Neuronal stem cell (in vitro differentiated cells): ENCODE measurements at regions not wholly inside any gene's neighbourhood (a gene's known extent, or its start where the extent isn't known, plus 50 kb on each side); places are given as distances from the start of the nearest gene placed in this dataset.

Experiments
- DNase-seq: peaks from one replicate; pipeline ENCODE4 v3.0.0-alpha.2; 2013; ENCODE audit warnings: low spot score
- H2AFZ ChIP-seq: one replicate; pipeline ENCODE4 v1.6.1; 2013; ENCODE audit warnings: mild to moderate bottlenecking, low read length, inconsistent platforms
- H2AK5ac ChIP-seq: 2 replicates; pipeline ENCODE4 v1.6.1; 2013; ENCODE audit warnings: low read depth, mild to moderate bottlenecking, inconsistent platforms, low read length, moderate library complexity, mixed read lengths
- H2BK120ac ChIP-seq: 2 replicates; pipeline ENCODE4 v1.6.1; 2013; ENCODE audit warnings: low read depth, mild to moderate bottlenecking, inconsistent platforms, low read length, moderate library complexity, mixed read lengths
- H2BK12ac ChIP-seq: one replicate; pipeline ENCODE4 v1.6.1; 2013; ENCODE audit warnings: low read length, inconsistent platforms
- H2BK15ac ChIP-seq: 2 replicates; pipeline ENCODE4 v1.6.1; 2013; ENCODE audit warnings: mild to moderate bottlenecking, low read length, inconsistent platforms, mixed read lengths
- H2BK5ac ChIP-seq: one replicate; pipeline ENCODE4 v1.6.1; 2013; ENCODE audit warnings: inconsistent platforms, mild to moderate bottlenecking, low read length, moderate library complexity
- H3K14ac ChIP-seq: one replicate; pipeline ENCODE4 v1.6.1; 2013; ENCODE audit warnings: low read length, inconsistent platforms
- H3K18ac ChIP-seq: 2 replicates; pipeline ENCODE4 v1.6.1; 2013; ENCODE audit warnings: low read length, inconsistent platforms
- H3K23ac ChIP-seq: 2 replicates; pipeline ENCODE4 v1.6.1; 2013; ENCODE audit warnings: low read depth, mild to moderate bottlenecking, mixed read lengths, low read length, inconsistent platforms; ENCODE audit not compliant: poor library complexity
- H3K27ac ChIP-seq: replicated peaks from 3 replicates; pipeline ENCODE4 v1.5.1; 2013; ENCODE audit warnings: low read length, inconsistent platforms
- H3K27me3 ChIP-seq, 3 experiments: 2 replicates each; pipeline ENCODE4 v1.6.1; 2013; ENCODE audit warnings: low read length in 3 of 3, mild to moderate bottlenecking in 2 of 3, inconsistent platforms in 1 of 3, low read depth in 1 of 3, mixed read lengths in 1 of 3, moderate library complexity in 1 of 3; ENCODE audit not compliant: control insufficient read depth in 3 of 3, insufficient read depth in 3 of 3
- H3K36me3 ChIP-seq, 2 donors: replicated peaks in 1 of 2; 2 replicates each; pipeline ENCODE4 v1.6.1; 2013; ENCODE audit warnings: low read length in 2 of 2; ENCODE audit not compliant: control insufficient read depth in 2 of 2, insufficient read depth in 2 of 2
- H3K4ac ChIP-seq: 2 replicates; pipeline ENCODE4 v1.6.1; 2013; ENCODE audit warnings: inconsistent platforms, mild to moderate bottlenecking, low read length, moderate library complexity
- H3K4me1 ChIP-seq, 2 donors: 1 replicate in 1 of 2; 2 replicates in 1 of 2; pipeline ENCODE4 v1.6.1; 2013; ENCODE audit warnings: low read length in 2 of 2, low read depth in 1 of 2; ENCODE audit not compliant: control insufficient read depth in 2 of 2, insufficient read depth in 1 of 2
- H3K4me2 ChIP-seq: one replicate; pipeline ENCODE4 v1.6.1; 2013; ENCODE audit warnings: mild to moderate bottlenecking, low read length, inconsistent platforms; ENCODE audit not compliant: insufficient read depth, poor library complexity, severe bottlenecking
- H3K4me3 ChIP-seq, 2 donors: 2 replicates each; pipeline ENCODE4 v1.5.1; 2013; ENCODE audit warnings: low read length in 2 of 2, mild to moderate bottlenecking in 2 of 2, inconsistent platforms in 1 of 2, moderate library complexity in 1 of 2
- H3K79me1 ChIP-seq: one replicate; pipeline ENCODE4 v1.6.1; 2013; ENCODE audit warnings: low read depth, mild to moderate bottlenecking, inconsistent platforms, low read length, moderate library complexity
- H3K9ac ChIP-seq: one replicate; pipeline ENCODE4 v1.6.1; 2013; ENCODE audit warnings: mild to moderate bottlenecking, low read depth, low read length, inconsistent platforms; ENCODE audit not compliant: poor library complexity
- H3K9me3 ChIP-seq, 2 donors: replicated peaks in 1 of 2; 2 replicates each; pipeline versions ENCODE3 to v1.6.1; 2013; ENCODE audit warnings: low read length in 2 of 2, mild to moderate bottlenecking in 2 of 2, inconsistent platforms in 1 of 2, low read depth in 1 of 2, mixed read lengths in 1 of 2, moderate library complexity in 1 of 2; ENCODE audit not compliant: control insufficient read depth in 2 of 2, insufficient read depth in 1 of 2
- H4K8ac ChIP-seq: one replicate; pipeline ENCODE4 v1.6.1; 2013; ENCODE audit warnings: low read depth, mild to moderate bottlenecking, inconsistent platforms, low read length, moderate library complexity
- H4K91ac ChIP-seq: one replicate; pipeline ENCODE4 v1.6.1; 2013; ENCODE audit warnings: low read length, low read depth, mild to moderate bottlenecking, inconsistent platforms; ENCODE audit not compliant: poor library complexity
- WGBS, 2 donors: extraction: QIAGEN DNeasy Blood & Tissue Kit; methylation state at CpG; one replicate each; pipeline ENCODE4 v1.1.7; 2013; ENCODE audit warnings: missing lambda C conversion rate in 2 of 2, mixed read lengths in 1 of 2; ENCODE audit not compliant: insufficient read length in 2 of 2, insufficient replicate concordance in 1 of 2; ENCODE audit errors: extremely low coverage in 2 of 2; 5-methylcytosine and 5-hydroxymethylcytosine counted together

GRCh38 chr2:239724194-239724849 is 300.8 kb downstream of the NDUFA10 start:
- H3K9ac ChIP-seq: peak overlapping the region; percentile 64
- no peak overlapping the region for H2AK5ac ChIP-seq
- H3K4me3 ChIP-seq: peak overlapping the region in 1 of 2 donors; percentile 56
- no peak overlapping the region for H4K91ac ChIP-seq
- H3K79me1 ChIP-seq: no peaks in the 10 kb centered on the region
- H3K4me1 ChIP-seq: peaks cover 2 to 15% of the 10 kb centered on the region in 2 donors
- no peak overlapping the region for H2AFZ ChIP-seq
- no peak overlapping the region for H4K8ac ChIP-seq
- H3K14ac ChIP-seq: peak overlapping the region; percentile 22
- H3K27ac ChIP-seq: no peak overlapping the region
- H3K23ac ChIP-seq: peak overlapping the region; percentile 61
- peaks cover 0 to 13% (median 2%) of the 10 kb centered on the region in 3 experiments for H3K27me3 ChIP-seq
- H3K4ac ChIP-seq: no peak overlapping the region
- peak overlapping the region; percentile 42 for H2BK5ac ChIP-seq
- H2BK15ac ChIP-seq: no peak overlapping the region
- WGBS, 2 donors: no CpG with 5 or more reads among the region's 16 CpGs
- H2BK120ac ChIP-seq: no peak overlapping the region
- no peak overlapping the region for H3K4me2 ChIP-seq
- H2BK12ac ChIP-seq: peak overlapping the region; percentile 50
- peaks cover 0 to 4% of the 10 kb centered on the region in 2 donors for H3K36me3 ChIP-seq
- H3K9me3 ChIP-seq: peaks cover 0 to 5% of the 10 kb centered on the region in 2 donors
- no peak for DNase-seq
- H3K18ac ChIP-seq: peak overlapping the region; percentile 44

- Histone ChIP-seq H3K79me1 (no peaks in the 10 kb centered on the region), H2BK5ac (no peak overlapping the region), H2AK5ac (peak overlapping the region; percentile 37), H2AFZ (no peak overlapping the region), H3K23ac (peak overlapping the region; percentile 61), H3K27ac (no peak overlapping the region), H3K4me1 (peaks cover 2 to 15% of the 10 kb centered on the region in 2 donors), H2BK12ac (peak overlapping the region; percentile 50), H4K8ac (peak overlapping the region; percentile 83), H3K9ac (peak overlapping the region; percentile 64), H2BK120ac (no peak overlapping the region), H3K4ac (no peak overlapping the region), H3K4me2 (no peak overlapping the region), H3K14ac (peak overlapping the region; percentile 22), H4K91ac (peak overlapping the region; percentile 14), H3K27me3 (peaks cover 0 to 13% (median 2%) of the 10 kb centered on the region in 3 experiments), H3K9me3 (peaks cover 0 to 5% of the 10 kb centered on the region in 2 donors), H3K4me3 (peak overlapping the region in 1 of 2 donors; percentile 56), H3K36me3 (peaks cover 0 to 4% of the 10 kb centered on the region in 2 donors), H3K18ac (peak overlapping the region; percentile 44), H2BK15ac (no peak overlapping the region)
- WGBS, 2 donors: no CpG with 5 or more reads among the region's 9 CpGs
- no peak for DNase-seq
Observed at GRCh38 chr2:239723486-239724193, 301.5 kb downstream of the NDUFA10 start.

- H2BK5ac ChIP-seq: no peak overlapping the region
- no peak overlapping the region for H3K9ac ChIP-seq
- H2BK15ac ChIP-seq: peak overlapping the region; percentile 41
- no peaks in the 10 kb centered on the region for H3K79me1 ChIP-seq
- no peak for DNase-seq
- peaks cover 0 to 4% of the 10 kb centered on the region in 2 donors for H3K36me3 ChIP-seq
- H3K4me1 ChIP-seq: peaks cover 0 to 15% of the 10 kb centered on the region in 2 donors
- peaks cover 0 to 9% (median 2%) of the 10 kb centered on the region in 3 experiments for H3K27me3 ChIP-seq
- no peak overlapping the region for H2AFZ ChIP-seq
- H3K23ac ChIP-seq: peak overlapping the region; percentile 50
- no peak overlapping the region for H3K4me2 ChIP-seq
- no peak overlapping the region for H4K8ac ChIP-seq
- H3K9me3 ChIP-seq: peaks cover 0 to 5% of the 10 kb centered on the region in 2 donors
- peak overlapping the region; percentile 65 for H3K18ac ChIP-seq
- peak overlapping the region; percentile 44 for H2BK12ac ChIP-seq
- no CpG with 5 or more reads among the region's 16 CpGs for WGBS, 2 donors
- H3K27ac ChIP-seq: no peak overlapping the region
- no peak overlapping the region for H2BK120ac ChIP-seq
- no peak overlapping the region for H2AK5ac ChIP-seq
- H3K14ac ChIP-seq: no peak overlapping the region
- no peak overlapping the region for H4K91ac ChIP-seq
- no peak overlapping the region for H3K4ac ChIP-seq
- H3K4me3 ChIP-seq: peak overlapping the region in 1 of 2 donors; percentile 7
Observed at GRCh38 chr2:239722760-239723470, 302.2 kb downstream of the NDUFA10 start.
